GM12864 (cell line): ENCODE measurements at regions not wholly inside any gene's neighbourhood (a gene's known extent, or its start where the extent isn't known, plus 50 kb on each side); places are given as distances from the start of the nearest gene placed in this dataset.
"Not testable (repeated sequence)": the region's sequence is repeated elsewhere in the genome, so short reads cannot be mapped to it uniquely, and the experiment has no call there.

Experiments used
- DNase-seq: peaks from one replicate; pipeline ENCODE4 v3.0.0-alpha.2; 2011; ENCODE audit warnings: low read depth
- H3K4me3 ChIP-seq: 2 replicates; pipeline ENCODE4 v1.5.1; 2011; ENCODE audit warnings: mild to moderate bottlenecking, low read depth, low read length, control low read depth
- TF ChIP-seq, protein P1 (sequence below): IDR thresholded peaks from 2 replicates; pipeline ENCODE4 v1.5.1; 2011; ENCODE audit warnings: low read depth, mild to moderate bottlenecking, moderate library complexity, low read length, control low read depth, inconsistent platforms; ENCODE audit errors: missing control alignments

DNA sequence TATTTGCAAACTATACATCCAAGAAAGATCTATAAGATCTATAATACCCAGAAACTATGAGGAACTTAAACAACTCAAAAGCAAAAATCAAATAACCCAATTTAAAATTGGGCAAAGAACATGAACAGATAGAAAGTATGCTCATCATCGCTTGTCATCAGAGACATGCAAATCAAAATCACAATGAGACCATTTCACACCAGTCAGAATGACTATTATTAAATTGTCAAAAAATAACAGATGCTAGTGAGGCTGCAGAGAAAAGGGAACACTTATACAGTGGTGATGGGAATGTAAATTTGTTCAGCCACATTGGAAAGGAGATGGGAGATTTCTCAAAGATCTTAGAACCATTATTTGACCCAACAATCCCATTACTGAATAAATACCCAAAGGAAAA is 1451.7 kb upstream of the ADGRL3 start:
- no peak for DNase-seq
- TF ChIP-seq, protein P1, sequence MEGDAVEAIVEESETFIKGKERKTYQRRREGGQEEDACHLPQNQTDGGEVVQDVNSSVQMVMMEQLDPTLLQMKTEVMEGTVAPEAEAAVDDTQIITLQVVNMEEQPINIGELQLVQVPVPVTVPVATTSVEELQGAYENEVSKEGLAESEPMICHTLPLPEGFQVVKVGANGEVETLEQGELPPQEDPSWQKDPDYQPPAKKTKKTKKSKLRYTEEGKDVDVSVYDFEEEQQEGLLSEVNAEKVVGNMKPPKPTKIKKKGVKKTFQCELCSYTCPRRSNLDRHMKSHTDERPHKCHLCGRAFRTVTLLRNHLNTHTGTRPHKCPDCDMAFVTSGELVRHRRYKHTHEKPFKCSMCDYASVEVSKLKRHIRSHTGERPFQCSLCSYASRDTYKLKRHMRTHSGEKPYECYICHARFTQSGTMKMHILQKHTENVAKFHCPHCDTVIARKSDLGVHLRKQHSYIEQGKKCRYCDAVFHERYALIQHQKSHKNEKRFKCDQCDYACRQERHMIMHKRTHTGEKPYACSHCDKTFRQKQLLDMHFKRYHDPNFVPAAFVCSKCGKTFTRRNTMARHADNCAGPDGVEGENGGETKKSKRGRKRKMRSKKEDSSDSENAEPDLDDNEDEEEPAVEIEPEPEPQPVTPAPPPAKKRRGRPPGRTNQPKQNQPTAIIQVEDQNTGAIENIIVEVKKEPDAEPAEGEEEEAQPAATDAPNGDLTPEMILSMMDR = no peak
- no peak overlapping the region for H3K4me3 ChIP-seq

DNA sequence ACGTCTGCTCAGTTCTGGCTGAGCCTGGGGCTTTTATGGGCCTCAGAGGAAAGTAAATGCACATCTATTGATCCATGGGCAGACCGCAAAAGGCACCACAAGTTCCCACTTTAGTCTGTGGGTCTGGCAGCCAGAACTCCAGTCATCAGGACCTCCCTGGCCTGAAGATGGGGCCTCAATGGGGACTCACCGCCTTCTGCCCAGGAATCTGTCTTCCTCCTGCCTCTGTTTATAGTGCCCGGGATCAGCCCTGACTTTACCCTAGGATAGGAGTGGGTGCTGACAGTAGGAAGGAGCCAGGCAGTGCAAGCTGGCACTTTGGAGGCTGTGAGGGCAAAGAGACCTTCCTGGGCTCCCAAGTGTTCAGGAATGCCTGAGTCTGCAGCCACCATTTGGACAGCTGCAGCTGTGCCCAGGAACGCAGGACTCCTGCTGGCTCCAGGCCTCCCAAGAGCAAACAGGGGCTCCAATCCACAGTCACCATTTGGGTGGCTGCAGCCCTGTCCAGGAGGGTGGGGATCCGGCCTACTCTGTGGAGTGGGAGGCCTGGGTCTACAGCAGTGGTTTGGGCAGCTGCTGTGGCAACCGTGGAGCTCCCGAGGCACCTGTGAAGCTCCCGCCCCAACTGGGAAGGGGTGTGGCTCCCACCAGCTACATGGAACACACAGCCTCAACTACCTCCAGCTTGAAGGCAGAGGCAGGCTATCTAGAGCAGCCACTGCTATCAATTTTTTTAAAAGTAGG is 1440.9 kb upstream of the ADGRL3 start:
- TF ChIP-seq, protein P1 = no peak
- no peak overlapping the region for H3K4me3 ChIP-seq
- DNase-seq = no peak

DNA sequence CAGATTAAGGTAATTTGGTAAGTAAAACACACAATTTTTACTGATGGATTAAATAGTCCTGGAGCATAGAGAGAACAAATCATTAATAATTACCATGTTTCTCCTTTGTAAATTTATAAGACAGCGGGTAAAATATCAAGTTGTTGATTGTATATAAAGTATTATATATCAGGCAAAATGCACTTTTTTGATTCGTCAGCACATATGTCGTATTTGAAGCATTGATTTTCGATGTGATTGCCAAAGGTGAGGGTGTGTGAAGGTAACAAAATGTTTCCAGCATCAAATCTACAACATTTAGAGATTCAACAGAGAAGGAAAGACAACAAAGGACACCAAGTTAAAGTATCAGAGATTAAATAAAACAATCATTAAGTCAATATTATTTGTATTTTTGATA is 1437.8 kb upstream of the ADGRL3 start:
- no peak for DNase-seq
- H3K4me3 ChIP-seq = no peak overlapping the region
- TF ChIP-seq, protein P1 = no peak

DNA sequence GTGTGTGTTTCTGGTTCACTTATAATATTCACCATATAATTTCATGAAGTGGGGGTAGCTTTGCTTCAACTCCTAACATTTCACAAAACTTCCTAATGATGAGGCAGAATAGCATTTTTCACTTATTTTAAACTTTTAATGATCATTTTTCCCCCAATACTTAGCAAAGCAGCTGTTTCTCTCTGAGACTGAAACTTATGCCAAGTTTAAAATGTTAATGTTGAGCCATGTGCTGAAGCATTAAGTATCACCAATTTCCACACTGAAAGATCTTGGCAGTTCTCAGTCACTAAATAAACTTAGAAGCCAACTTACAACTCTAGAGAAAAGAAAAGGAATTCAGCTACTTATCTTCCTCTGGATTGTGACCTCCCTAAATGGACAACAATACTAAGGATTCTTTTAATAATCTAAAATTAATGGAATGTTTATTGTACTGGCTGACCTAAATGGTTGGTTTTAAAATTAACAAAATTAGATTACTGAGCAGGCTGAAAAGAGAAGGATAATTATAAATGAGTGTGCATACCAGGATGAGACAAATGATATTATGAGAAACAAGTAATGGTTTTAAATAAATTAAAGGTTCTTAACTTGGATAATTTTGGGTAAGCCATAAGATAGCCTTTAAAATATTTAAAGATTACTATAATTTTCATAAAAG is 1429.4 kb upstream of the ADGRL3 start:
- no peak overlapping the region for H3K4me3 ChIP-seq

DNA sequence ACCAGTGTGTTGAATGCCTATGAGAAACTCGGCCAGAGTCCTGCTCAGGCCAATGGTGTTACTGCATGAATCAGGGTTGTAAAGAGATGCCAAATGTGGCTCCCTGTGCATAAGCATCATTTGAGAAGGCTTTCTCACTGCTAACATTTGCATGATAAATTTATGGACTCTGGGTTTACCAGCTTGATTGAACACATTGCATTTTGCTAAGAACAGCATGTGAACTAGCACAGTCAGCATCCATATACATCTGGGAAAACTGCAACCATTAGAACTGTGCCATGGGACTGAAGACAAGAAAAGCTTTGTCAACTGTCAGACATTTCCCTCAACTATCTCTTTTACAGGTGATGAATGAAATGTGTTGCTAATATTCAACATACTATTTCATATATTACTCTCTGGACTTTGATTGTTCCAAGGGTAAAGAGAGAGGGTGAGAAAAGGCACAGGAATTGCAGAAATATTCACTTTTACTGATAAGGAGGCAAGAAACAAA is 1427.4 kb upstream of the ADGRL3 start:
- TF ChIP-seq, protein P1 = no peak
- DNase-seq = no peak
- no peak overlapping the region for H3K4me3 ChIP-seq

More for the DNA sequence above, 1429.4 kb upstream of the ADGRL3 start:
- TF ChIP-seq, protein P1 = no peak
- no peak for DNase-seq

DNA sequence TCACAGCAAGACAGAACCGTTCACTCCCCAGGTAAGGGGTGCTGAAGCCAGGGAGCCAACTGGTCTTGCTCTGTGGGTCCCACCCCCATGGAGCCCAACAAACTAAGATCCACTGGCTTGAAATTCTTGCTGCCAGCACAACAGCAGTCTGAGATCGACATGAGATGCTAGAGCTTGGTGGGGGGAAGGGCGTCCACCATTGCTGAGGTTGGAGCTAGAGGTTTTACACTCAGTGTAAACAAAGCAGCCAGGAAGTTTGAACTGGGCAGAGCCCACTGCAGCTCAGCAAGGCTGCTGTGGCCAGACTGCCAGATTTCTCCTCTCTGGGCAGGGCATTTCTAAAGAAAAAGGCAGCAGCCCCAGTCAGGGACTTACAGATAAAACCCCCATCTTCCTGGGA is 1419.9 kb upstream of the ADGRL3 start:
- DNase-seq, H3K4me3 ChIP-seq: not testable (repeated sequence)

DNA sequence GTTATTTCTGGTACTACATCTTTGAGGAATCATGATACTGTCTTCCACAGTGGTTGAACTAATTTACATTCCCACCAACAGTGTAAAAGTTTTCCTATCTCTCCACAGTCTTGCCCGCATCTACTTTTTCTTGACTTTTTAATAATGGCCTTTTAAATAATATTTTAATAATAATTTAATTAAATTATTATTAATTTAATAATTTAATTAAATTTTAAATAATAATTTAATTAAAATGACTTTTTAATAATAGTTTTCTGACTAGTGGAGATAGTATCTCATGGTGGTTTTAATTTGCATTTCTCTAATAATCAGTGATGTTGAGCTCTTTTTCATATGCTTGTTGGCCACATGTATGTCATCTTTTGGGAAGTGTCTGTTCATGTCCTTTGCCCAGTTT is 1395.0 kb upstream of the ADGRL3 start:
- TF ChIP-seq, protein P1 = no peak
- DNase-seq = no peak
- no peak overlapping the region for H3K4me3 ChIP-seq
